SIG-M5 treated with dmso at 0.1 percent for 504 hours (cell line): ENCODE measurements at regions not wholly inside any gene's neighbourhood (a gene's known extent, or its start where the extent isn't known, plus 50 kb on each side); places are given as distances from the start of the nearest gene placed in this dataset.
"Not testable (repeated sequence)": the region's sequence is repeated elsewhere in the genome, so short reads cannot be mapped to it uniquely, and the experiment has no call there.

Source experiments
- DNase-seq: peaks from one replicate; lab custom pipeline; 2025; ENCODE audit not compliant: unreplicated experiment; lab: John Stamatoyannopoulos, UW

DNA sequence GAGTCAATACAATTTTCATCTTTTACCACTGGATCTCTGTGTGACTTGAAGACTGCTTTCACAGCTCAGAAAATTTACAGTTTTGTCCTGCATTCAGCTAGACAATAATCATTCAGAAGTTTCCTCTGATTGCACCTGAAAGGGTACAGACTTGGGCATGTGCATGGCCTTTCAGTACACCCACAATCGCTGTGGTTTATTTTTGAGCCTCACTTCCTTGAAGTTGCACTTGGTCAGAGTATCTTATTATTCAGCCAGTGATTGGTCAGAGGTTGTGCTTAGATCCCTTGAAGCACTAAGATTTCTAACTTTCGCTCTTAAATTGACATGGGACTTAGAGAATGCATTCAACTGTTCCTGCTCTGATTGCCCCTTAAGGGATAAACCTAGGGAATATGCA lies 508.2 kb downstream of the FAM181B start:
- DNase-seq: no peak

DNA sequence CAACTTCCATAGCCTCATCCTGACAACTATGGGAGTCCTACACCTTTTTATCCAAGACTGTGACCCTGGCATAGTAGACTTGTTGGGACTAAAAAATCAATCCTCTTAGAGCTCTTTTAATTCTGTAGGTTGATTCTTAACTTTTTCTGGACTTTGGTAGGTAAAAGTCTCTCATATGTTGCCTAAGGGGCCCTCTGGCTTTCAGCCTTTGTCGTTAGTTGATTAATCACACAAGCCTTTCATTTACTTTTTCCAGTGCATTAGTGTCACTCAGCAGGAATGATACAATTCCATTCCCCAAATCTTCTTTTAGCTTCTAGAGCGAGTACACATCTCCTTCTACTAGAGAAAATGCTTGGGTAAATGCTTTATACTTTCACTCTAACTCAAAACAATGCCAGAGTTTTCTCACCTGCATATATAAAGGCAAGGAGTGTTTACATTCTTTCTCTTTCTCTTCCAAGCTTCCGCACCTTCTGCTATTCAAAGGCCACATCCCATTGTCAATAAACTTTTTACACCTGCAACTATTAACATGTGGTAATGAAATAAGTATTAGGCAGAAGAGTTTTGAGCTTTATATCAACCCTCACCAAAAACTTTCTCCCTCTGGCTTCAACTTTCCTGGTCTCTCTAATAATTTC lies 516.6 kb downstream of the FAM181B start:
- DNase-seq: no peak

DNA sequence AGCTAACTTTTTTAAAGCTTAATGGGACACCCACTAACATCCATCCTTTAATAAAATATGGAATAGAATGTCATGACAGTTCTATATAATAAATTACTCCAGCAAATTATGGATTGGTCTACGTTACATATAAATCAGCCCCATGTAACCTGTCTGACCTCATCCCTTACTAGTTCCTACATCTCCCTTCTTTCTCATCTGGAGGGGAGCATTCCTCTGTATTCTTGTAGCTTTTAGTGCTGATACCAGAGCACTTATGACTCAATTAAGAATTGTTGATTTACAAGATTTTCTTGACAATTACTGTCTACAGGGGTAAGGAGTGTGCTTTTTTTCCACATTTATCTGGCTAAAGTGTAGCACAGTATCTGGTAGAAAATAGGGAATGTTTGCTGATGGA lies 523.7 kb downstream of the FAM181B start:
- no peak for DNase-seq

DNA sequence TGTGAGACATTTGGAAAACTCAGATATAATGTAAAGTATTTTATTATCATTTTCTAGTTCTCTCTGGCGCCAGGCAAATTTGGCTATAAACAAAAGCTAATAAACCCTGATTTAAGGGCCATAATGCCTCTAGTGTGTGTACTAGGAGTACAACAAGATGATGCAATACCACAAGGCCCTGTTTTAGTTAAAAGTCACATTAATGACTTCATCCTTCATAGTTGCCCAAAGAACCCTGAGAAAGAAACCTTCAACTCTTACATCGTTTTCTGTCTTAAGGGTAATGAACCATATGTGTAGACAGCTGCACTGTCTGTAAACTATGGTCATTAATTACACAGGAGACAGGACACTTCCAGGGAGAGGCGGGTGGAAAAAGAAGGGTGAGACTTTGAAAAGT lies 538.4 kb downstream of the FAM181B start:
- DNase-seq: no peak

DNA sequence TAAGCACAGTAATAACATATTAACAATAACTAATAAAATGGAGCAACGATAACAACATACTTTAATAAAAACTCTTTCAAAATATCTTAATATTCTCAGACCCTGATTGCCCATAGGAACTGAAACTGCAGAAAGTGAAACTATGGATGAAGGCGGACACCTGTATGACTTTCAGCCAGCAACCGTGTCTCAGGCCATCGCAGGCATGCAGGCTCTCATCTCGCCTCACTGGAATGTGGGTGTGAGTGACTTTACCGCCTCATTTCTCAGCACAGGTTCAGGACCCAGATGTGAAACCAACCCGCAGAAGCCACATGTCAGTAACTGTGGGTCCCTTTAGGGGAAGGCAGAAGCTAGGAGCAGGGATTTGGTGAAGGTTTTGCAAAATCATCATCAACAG lies 539.1 kb downstream of the FAM181B start:
- no peak for DNase-seq

DNA sequence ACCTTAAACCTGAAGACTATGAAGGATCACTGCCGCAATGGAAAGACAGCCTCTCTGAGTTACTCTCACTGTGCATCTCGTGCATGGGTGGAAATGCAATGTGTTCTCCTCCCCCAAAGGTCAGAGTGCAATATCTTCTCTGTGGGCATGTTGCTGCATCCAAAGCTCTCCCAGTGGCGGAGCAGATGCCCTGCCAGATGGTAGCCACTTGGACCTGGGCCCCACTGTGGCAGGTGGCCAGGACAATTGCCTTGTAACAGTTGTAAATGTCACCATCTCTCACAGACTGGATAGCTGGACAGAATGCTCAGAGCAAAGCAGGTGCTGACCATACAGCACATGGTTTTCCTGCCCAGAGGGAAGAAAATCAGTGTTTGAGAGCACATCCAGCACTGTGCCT lies 542.0 kb downstream of the FAM181B start:
- DNase-seq: no peak

DNA sequence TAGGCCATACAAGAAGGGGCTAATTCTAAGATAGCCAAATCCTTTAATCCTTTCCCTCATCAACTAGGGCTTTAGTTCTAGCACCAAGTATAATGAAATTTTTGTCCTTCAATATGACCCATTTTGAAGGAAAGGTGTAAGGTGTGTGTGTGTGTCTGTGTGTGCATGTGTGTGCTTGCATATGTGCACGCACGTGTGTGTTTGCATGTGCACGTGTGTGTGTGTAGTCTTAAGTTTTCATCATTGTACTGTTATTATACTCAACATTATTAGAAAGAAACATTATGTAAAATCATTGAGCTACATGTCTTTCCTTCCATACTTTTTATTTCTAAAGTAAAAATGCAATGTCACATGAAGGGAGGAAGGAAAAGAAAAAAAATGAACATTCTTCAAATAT lies 547.7 kb downstream of the FAM181B start:
- no peak for DNase-seq

DNA sequence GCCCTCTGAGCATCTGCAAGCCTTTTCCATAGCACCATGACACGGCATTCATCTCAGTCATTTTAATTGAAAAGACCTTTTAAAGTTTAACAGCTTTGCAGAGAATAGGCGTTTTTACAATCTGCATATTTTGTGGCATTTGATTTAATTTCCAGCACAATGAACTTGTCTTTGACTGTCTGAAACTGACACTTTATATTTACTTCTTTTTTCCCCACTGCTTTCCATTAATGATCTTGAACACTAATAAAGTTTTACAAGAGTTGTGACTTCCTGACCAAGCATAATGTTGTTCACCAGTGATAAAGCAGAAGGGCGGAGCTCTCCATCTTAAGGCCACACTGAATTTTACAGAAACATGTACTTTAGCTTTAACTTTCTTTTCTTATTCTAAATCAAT lies 548.7 kb downstream of the FAM181B start:
- DNase-seq: no peak

DNA sequence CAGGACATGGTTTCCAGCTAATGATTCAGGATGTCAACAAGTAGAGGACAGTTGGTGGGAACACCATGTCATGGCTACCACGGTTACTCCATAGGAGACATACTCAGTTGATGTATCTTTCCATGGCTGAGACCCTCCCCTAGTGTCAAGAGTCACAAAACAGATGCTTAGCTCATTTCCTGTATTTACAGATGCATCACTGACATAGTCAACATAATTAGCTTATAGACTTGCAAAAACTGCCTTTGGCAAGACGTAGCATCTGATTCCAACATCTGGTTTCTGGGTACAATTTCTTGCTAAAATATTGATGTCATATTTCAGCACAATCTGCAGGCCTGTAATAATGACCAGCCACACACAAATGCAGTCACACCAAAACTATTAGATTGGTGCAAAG lies 550.3 kb downstream of the FAM181B start:
- DNase-seq: no peak

DNA sequence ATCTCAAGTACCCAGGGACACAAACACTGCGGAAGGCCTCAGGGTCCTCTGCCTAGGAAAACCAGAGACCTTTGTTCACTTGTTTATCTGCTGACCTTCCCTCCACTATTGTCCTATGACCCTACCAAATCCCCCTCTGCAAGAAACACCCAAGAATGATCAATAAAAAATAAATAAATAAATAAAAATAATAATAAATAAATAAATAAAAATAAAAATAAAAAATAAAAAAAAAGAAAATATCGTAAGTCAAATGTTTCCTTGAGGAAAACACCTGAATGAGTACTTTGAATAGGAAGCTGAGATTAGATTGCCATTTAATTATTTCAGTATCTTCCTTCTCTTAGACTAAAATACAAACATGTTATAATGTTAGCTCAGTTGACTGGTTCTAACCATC lies 551.0 kb downstream of the FAM181B start:
- not testable (repeated sequence) for DNase-seq

DNA sequence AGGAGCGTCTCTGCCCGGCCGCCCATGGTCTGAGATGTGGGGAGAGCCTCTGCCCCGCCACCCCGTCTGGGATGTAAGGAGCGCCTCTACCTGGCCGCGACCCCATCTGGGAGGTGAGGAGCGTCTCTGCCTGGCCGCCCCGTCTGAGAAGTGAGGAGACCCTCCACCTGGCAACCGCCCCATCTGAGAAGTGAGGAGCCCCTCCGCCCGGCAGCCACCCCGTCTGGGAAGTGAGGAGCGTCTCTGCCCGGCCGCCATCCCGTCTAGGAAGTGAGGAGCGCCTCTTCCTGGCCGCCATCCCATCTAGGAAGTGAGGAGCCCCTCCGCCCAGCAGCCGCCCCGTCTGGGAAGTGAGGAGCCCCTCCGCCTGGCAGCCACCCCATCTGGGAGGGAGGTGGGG lies 551.9 kb downstream of the FAM181B start:
- not testable (repeated sequence) for DNase-seq

DNA sequence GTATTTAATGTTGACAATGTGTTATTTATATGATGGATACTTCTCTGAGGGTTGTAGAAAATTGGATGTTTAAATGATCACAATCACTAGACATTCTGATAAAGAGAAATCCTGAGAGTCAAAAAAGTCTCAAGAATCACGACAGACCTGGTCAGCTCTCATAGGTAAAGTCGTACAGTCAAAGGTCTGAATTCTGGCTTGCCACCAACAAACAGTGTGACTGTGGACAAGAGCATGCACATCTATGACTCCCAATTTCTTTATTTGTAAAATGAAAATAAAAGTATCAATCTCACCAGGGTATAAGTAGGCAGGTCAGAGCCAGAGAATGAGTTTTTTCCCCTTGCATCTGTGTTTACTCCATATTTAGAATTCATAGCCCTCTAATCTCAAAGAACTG lies 556.7 kb downstream of the FAM181B start:
- no peak for DNase-seq

DNA sequence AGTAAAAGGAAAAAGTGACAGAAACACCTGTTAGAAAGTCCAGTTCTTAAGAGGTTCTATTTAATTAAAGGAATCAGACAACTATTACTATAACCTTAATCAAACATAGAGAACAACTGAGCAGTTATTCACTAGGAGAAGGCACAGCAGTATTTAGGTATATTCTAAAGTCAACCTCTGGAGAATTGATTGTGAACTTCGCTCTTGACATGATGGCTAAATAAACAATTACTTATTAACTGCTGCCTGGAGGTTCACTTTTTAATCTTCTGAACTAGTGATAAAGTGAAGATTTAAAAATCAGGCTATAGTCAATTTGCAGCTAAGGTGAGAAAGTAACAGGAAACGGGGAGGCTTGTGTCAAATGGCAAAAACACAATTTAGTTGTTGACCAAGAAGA lies 557.3 kb downstream of the FAM181B start:
- DNase-seq: no peak

DNA sequence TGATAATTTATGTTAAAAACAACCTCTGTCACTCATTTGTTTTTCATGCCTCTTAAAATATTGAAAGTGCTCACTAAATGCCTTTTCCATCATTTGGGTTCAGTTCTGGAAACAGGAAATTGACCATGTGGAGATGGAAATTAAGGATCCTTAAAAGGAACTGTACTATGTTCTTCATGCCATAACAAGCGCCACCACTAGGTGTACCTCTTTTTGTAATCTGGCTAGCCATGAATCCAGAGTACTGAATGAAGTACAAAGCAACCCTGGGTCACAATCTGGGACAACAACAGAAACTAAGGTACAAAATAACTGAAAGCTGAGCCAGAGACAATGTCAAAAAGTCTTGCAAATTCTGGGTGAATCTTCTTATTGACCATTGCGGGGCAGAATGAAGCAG lies 559.1 kb downstream of the FAM181B start:
- DNase-seq: no peak

DNA sequence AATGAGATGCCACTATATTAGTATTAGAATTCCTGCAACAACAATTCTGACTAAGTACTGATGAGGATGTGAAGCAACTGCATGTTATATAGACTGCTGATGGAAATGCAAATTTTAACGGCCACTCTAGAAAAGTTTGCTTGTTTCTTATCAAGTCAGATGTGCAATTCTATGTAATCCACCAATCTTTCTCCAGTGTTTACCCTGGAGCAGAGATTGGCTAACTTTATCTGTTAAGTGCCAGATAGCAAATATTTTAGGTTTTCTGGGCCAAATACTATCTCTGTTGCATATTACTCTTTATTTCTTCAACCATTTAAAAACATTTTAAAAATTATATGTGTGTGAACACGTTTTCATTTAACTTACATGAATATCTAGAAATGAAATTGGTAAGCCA lies 586.9 kb downstream of the FAM181B start:
- no peak for DNase-seq

DNA sequence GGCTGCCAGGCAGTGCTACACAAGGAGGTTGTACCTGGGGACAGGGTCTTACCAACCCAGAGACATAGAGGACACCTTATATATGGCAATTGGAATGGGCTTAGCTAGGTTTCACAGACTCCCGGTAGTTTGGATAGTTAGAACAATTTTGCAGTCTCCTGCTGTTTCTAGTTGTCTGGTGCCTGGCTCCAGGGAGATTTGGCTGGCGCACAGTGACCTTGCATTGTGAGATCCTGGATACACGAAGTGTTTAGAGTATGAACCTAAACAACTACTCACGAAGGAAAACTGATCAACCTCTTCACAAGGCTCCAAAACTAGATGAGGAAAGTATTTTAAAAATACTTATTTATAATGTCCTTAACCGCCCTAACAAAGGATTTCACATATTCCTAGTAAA lies 614.7 kb downstream of the FAM181B start:
- no peak for DNase-seq

DNA sequence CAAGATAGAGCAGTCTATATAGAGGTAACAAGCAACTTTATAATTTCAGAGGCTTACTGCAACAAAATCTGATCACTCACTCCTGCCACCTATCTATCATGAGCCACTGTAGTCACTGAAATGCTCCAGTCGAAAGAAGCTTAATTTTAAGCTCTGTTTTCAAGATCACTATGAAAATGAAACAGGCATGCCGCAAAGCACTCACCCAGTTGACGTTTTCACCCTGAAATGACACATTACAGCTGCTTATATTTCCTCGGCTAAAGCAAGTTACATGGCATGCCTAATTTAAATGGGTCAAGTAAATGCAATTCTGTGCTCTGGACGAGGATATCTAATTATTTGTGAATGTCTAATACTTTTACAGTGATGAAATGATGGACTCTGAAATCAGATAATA lies 616.3 kb downstream of the FAM181B start:
- DNase-seq: no peak

DNA sequence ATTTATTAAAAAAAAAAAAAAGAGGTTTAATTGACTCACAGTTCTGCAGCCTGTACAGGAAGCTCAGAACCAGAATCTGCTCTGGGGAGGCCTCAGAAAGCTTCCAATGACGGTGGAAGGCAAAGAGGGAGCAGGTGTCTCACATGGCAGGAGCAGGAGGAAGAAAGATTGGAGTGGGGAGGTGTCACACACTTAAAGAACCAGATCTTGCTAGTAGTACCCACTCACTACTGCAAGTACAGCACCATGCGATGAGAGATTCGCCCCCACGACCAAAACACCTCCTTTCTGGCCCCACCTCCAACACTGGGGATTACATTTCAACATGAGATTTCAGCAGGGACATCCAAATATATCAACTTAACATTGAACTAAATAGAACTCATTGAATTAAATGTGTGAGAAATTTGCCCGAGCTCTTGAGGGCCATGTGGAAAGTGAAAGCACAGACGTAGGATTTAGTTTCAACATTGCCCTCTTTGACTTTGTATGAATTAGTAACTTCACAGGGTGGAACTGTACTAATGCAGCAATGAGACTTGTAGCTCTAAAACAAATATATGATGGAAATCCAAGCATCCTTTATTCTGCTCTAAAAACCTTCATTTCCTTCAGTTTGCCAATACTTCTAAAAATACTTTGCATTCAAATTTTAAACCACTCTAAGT lies 628.2 kb downstream of the FAM181B start:
- DNase-seq: no peak

DNA sequence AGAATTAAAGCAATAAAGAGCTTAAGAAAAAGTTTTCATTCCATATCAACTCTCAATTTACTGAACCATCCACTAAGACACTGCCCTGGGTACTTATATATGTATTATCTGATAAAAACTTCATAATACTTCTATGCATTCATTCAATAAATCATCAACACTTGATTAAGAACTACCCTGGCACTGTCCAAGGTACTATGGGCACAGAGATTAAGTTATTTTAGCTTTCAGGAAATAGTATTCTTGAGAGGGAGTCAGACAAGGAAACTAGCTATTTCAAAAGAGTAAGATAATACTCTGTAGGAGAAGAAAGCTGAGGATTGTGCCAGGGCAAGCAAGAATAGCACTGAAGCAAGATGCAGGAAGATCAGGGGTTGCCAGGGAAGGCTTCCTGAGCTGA lies 640.8 kb downstream of the FAM181B start:
- DNase-seq: no peak

DNA sequence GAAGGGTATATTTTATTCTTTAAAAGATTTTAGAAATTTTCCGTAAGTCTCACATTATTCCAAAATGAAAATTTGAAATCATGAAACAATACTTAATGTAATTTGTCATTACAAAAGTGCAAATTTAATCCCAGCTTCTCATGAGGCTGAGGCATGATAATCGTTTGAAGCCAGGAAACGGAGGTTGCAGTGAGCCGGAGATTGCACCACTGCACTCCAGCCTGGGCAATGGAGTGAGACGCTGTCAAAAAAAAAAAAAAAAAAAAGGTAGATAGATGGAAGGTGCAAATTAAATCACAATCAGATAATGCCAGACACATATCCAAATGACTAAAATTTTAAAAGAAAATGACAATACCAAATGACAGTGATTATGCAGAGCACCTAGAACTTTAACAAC lies 644.2 kb downstream of the FAM181B start:
- no peak for DNase-seq

DNA sequence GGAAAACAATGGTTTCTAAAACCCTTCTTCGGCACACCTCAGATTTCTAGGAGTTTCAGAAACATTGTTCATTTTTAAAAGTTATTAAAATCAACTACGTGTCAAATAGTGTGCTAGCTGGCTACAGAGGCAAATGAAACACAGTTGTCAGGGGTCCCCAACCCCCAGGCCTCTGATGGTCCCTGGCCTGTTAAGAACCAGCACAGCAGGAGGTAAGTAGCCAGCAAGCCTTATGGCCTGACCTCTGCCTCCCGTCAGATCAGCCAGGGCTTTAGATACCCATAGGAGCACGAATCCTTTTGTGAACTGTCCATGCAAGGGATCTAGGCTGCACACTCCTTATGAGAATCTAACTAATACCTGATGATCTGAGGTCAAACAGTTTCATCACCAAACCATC lies 648.2 kb downstream of the FAM181B start:
- no peak for DNase-seq

DNA sequence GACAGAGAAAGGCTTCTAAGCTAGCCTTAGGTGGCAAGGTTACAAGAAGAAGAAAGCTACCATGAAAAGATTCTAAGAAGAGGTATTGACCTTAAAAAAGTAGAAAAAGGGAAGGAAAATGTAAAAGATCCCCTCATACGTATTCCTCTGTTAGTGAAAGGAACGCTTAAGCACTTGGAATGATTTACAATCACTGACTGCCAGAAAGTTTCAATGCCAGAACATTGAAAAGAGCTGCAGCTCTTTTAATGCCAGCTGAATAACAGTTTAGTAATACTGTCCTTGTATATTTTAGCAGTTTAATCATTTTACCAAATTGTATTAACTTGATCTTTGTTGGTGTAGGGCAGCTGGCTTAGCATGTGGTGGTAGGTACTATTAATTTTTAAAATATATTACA lies 650.7 kb downstream of the FAM181B start:
- DNase-seq: no peak

DNA sequence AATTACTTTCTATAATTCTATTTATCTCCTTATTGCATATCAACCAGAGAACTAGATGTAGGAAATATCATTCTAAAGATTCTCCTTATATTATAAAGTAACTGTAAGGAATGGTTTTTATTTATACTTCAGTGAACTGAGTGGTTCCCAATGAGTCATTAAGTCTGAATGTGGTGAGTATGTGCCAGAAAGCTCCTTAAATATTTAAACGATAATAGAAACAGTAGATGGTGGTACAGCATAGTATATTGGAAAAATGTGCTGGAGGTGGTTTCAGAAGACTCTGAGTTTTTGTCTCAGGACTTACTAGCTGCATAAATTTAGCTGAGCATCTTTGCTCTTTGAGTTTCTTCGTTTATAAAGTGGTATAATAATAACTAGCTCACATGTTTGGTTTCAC lies 653.5 kb downstream of the FAM181B start:
- no peak for DNase-seq
